SU-DHL-6 (cell line): ENCODE measurements at regions not wholly inside any gene's neighbourhood (a gene's known extent, or its start where the extent isn't known, plus 50 kb on each side); places are given as distances from the start of the nearest gene placed in this dataset.
A peak's percentile ranks its signal among the peaks of the same experiment; 100 is the strongest.

ENCODE experiments used
- H2AFZ ChIP-seq: fragments of 200-600 bp; sonication (generic); 2 replicates; pipeline ENCODE4 v1.6.1; 2014; ENCODE audit warnings: low read depth, mild to moderate bottlenecking, moderate library complexity, mixed read lengths, antibody characterized with exemption, low read length; ENCODE audit not compliant: severe bottlenecking
- H3F3A ChIP-seq: fragments of 200-600 bp; shearing (Covaris generic); 2 replicates; pipeline ENCODE4 v1.6.0; 2016; ENCODE audit warnings: antibody characterized with exemption, mild to moderate bottlenecking; ENCODE audit not compliant: insufficient read depth
- H3K27ac ChIP-seq: fragments of 200-600 bp; sonication (generic); 2 replicates; pipeline ENCODE4 v1.5.1; 2016; ENCODE audit warnings: low read depth, mild to moderate bottlenecking, low read length, moderate library complexity, mixed read lengths
- H3K27me3 ChIP-seq: fragments of 200-600 bp; sonication (generic), shearing (Covaris generic); 2 replicates; pipeline ENCODE4 v1.6.0; 2014; ENCODE audit warnings: mild to moderate bottlenecking, low read length
- H3K36me3 ChIP-seq: fragments of 200-600 bp; sonication (generic); 2 replicates; pipeline ENCODE4 v1.6.1; 2014; ENCODE audit warnings: mild to moderate bottlenecking, low read length, mixed read lengths
- H3K4me2 ChIP-seq: fragments of 300-600, 200-600 bp; shearing (Covaris generic), sonication (generic); 2 replicates; pipeline ENCODE4 v1.6.0; 2014; ENCODE audit warnings: low read length, low read depth, mild to moderate bottlenecking; ENCODE audit not compliant: poor library complexity, severe bottlenecking
- H3K4me3 ChIP-seq: fragments of 200-600 bp; sonication (generic); 2 replicates; pipeline ENCODE4 v1.5.1; 2014; ENCODE audit warnings: antibody characterized with exemption, low read length, mild to moderate bottlenecking, mixed read lengths; ENCODE audit not compliant: insufficient read depth, poor library complexity, severe bottlenecking
- H3K79me2 ChIP-seq: fragments of 200-600 bp; sonication (generic); 2 replicates; pipeline ENCODE4 v1.6.1; 2014; ENCODE audit warnings: mild to moderate bottlenecking, low read length, moderate library complexity; ENCODE audit not compliant: insufficient read depth
- H3K9ac ChIP-seq: fragments of 200-600 bp; sonication (generic); 2 replicates; pipeline ENCODE4 v1.7.0; 2014; ENCODE audit warnings: mild to moderate bottlenecking, low read length
- H3K9me2 ChIP-seq: fragments of 200-600 bp; sonication (generic); replicated peaks from 2 replicates; pipeline ENCODE4 v1.6.1; 2014; ENCODE audit warnings: low read length; ENCODE audit not compliant: insufficient read depth
- H3K9me3 ChIP-seq: fragments of 200-600 bp; sonication (generic); 2 replicates; pipeline ENCODE4 v1.6.1; 2014; ENCODE audit warnings: low read length, mixed read lengths; ENCODE audit not compliant: insufficient read depth
- H4K20me1 ChIP-seq: fragments of 200-600 bp; sonication (generic); 2 replicates; pipeline ENCODE4 v1.6.1; 2014; ENCODE audit warnings: low read depth, mild to moderate bottlenecking, antibody characterized with exemption, low read length, moderate library complexity, mixed read lengths
- CTCF ChIP-seq: fragments of 200-600 bp; sonication (generic); IDR thresholded peaks from one replicate; pipeline ENCODE4 v1.5.1; 2017; ENCODE audit warnings: antibody characterized with exemption, mild to moderate bottlenecking, low read length, moderate library complexity; ENCODE audit not compliant: insufficient read depth, poor library complexity, severe bottlenecking
- EZH2phosphoT487 ChIP-seq: fragments of 200-600 bp; sonication (generic), shearing (Covaris generic); conservative IDR thresholded peaks from 2 replicates; pipeline ENCODE4 v1.6.1; 2018; ENCODE audit warnings: mild to moderate bottlenecking, antibody characterized with exemption, low read length, moderate library complexity, mixed read lengths

DNA sequence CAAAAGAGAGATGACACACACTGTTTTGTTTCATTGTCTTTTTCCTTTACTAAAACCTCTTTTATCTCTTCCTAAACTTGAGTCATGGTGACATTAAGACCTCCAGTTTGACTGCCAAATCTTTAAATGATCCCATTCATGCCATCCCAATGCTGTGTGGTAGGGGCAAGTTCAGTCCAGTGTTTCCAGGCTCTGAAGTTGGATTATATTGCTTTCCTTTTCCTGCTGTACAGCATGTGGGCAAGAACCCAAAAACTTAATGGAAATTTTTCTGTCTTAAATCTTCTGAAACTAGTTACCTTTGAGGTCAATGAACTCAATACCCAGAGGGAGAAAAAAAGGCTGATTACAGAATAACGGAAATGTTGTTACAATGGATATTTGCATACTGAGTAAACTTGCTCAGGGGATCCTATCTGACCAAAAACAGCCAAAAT lies 187.1 kb upstream of the FAR2 start:
- Histone ChIP-seq H3K9me3 (no peaks in the 10 kb centered on the region), H3K4me3 (no peak overlapping the region), H3K27me3 (no peaks in the 10 kb centered on the region), H3K79me2 (no peaks in the 10 kb centered on the region), H3K36me3 (no peaks in the 10 kb centered on the region), H3F3A (no peaks in the 10 kb centered on the region), H3K9me2 (no peaks in the 10 kb centered on the region), H3K27ac (no peak overlapping the region), H2AFZ (no peak overlapping the region), H4K20me1 (no peaks in the 10 kb centered on the region), H3K9ac (no peak overlapping the region), H3K4me2 (no peak overlapping the region)
- TF ChIP-seq CTCF: no peak
- no peak for TF ChIP-seq EZH2phosphoT487

GRCh38 chr12:28963554-28963953 lies 185.5 kb upstream of the FAR2 start:
- Histone ChIP-seq H3K9me3 (no peaks in the 10 kb centered on the region), H3K27ac (no peak overlapping the region), H3K79me2 (no peaks in the 10 kb centered on the region), H4K20me1 (no peaks in the 10 kb centered on the region), H3K27me3 (no peaks in the 10 kb centered on the region), H3K4me2 (peak overlapping the region; percentile 6), H3K9me2 (no peaks in the 10 kb centered on the region), H3K9ac (no peak overlapping the region), H3K4me3 (no peak overlapping the region), H3F3A (no peaks in the 10 kb centered on the region), H3K36me3 (no peaks in the 10 kb centered on the region), H2AFZ (no peak overlapping the region)
- TF ChIP-seq EZH2phosphoT487 (no peak), CTCF (peak; percentile 46)

GRCh38 chr12:28966046-28966780 lies 182.9 kb upstream of the FAR2 start:
- Histone ChIP-seq H2AFZ (no peak overlapping the region), H3K4me3 (no peak overlapping the region), H3K9me3 (no peaks in the 10 kb centered on the region), H3K36me3 (no peaks in the 10 kb centered on the region), H3K4me2 (no peak overlapping the region), H3K9ac (no peak overlapping the region), H3K79me2 (no peaks in the 10 kb centered on the region), H3K27me3 (no peaks in the 10 kb centered on the region), H4K20me1 (no peaks in the 10 kb centered on the region), H3K9me2 (no peaks in the 10 kb centered on the region), H3F3A (no peaks in the 10 kb centered on the region), H3K27ac (no peak overlapping the region)
- TF ChIP-seq CTCF: no peak
- TF ChIP-seq EZH2phosphoT487: no peak
